GM12878 (cell line): ENCODE measurements at regions not wholly inside any gene's neighbourhood (a gene's known extent, or its start where the extent isn't known, plus 50 kb on each side); places are given as distances from the start of the nearest gene placed in this dataset.

Experiments used
- ATAC-seq: fragments of 200-7000 bp; cut with Tn5 transposase; 3 replicates; pipeline ENCODE4 v1.9.1; 2020; ENCODE audit warnings: mild to moderate bottlenecking, moderate library complexity
- BruUV-seq: library from RNA; stranded (reverse); fragments of 400-500 nt; replicated peaks from 2 replicates; lab custom pipeline; 2021; lab: Mats Ljungman, UMichigan
- CTCF ChIA-PET: fragments of 300-600 bp; sonication (Branson Sonifier 250); formaldehyde crosslinking; extraction: SDS; loops from one replicate; lab custom pipeline; 2021; ENCODE audit warnings: inconsistent platforms; lab: Yijun Ruan, JAX
- POLR2A ChIA-PET: fragments of 350-600 bp; formaldehyde crosslinking; extraction: SDS; loops from one replicate; lab custom pipeline; 2021; ENCODE audit warnings: inconsistent platforms; lab: Charles Lee
- RAD21 ChIA-PET: fragments of 300-600 bp; sonication (Branson Sonifier 250); formaldehyde crosslinking; loops from one replicate; lab custom pipeline; 2023; ENCODE audit warnings: antibody characterized with exemption; ENCODE audit not compliant: unreplicated experiment; lab: Charles Lee
- SMC1A ChIA-PET: fragments of 300-600 bp; sonication (Branson Sonifier 250); formaldehyde crosslinking; loops from one replicate; lab custom pipeline; 2023; ENCODE audit not compliant: unreplicated experiment, uncharacterized antibody; lab: Charles Lee
- DNase-seq: peaks from one replicate; pipeline ENCODE4 v3.0.0-alpha.2; 2011; ENCODE audit warnings: low read depth, low spot score
- FAIRE-seq: peaks from 3 replicates; lab custom pipeline; 2011; peaks lifted over from hg19 to GRCh38; lab: Jason Lieb, UNC
- H2AFZ ChIP-seq: 2 replicates; pipeline ENCODE4 v1.6.0; 2011; ENCODE audit warnings: low read depth, low read length, control low read depth; ENCODE audit not compliant: control insufficient read depth
- H3K27ac ChIP-seq: 2 replicates; pipeline ENCODE4 v1.5.1; 2011; ENCODE audit warnings: control low read depth; ENCODE audit not compliant: control insufficient read depth, insufficient read depth
- H3K27me3 ChIP-seq, 2 experiments: replicated peaks in 1 of 2; 2 replicates each; pipeline versions ENCODE4 v1.6.0 to v1.6.1; 2011; ENCODE audit warnings: low read length in 1 of 2; ENCODE audit not compliant: control insufficient read depth in 2 of 2, insufficient read depth in 2 of 2
- H3K36me3 ChIP-seq, 2 experiments: 2 replicates each; pipeline ENCODE4 v1.5.1; 2011; ENCODE audit warnings: low read length in 1 of 2; ENCODE audit not compliant: control insufficient read depth in 2 of 2, insufficient read depth in 2 of 2
- H3K4me1 ChIP-seq: 2 replicates; pipeline ENCODE4 v1.6.1; 2011; ENCODE audit warnings: mild to moderate bottlenecking, low read length, moderate library complexity, mixed read lengths; ENCODE audit not compliant: control insufficient read depth, insufficient read depth
- H3K4me2 ChIP-seq: 2 replicates; pipeline ENCODE4 v1.6.0; 2011; ENCODE audit warnings: control low read depth; ENCODE audit not compliant: control insufficient read depth, insufficient read depth
- H3K4me3 ChIP-seq: fragments of 200-600 bp; sonication (generic); 2 replicates; pipeline ENCODE4 v1.5.1; 2016
- H3K79me2 ChIP-seq: 2 replicates; pipeline ENCODE4 v1.6.0; 2011; ENCODE audit warnings: low read length; ENCODE audit not compliant: control insufficient read depth, insufficient read depth
- H3K9ac ChIP-seq: 2 replicates; pipeline ENCODE4 v1.8.0; 2011; ENCODE audit warnings: low read length, control low read depth, mixed read lengths; ENCODE audit not compliant: control insufficient read depth, insufficient read depth
- H3K9me3 ChIP-seq: replicated peaks from 3 replicates; pipeline ENCODE4 v1.5.1; 2011; ENCODE audit warnings: mild to moderate bottlenecking, low read length; ENCODE audit not compliant: control insufficient read depth, insufficient read depth
- H4K20me1 ChIP-seq: 2 replicates; pipeline ENCODE4 v1.6.0; 2011; ENCODE audit not compliant: control insufficient read depth, insufficient read depth
- FOXK2 ChIP-seq: fragments of 450-650 bp; IDR thresholded peaks from 2 replicates; pipeline ENCODE4 v1.6.1; 2017; ENCODE audit warnings: mild to moderate bottlenecking, moderate library complexity
- HDAC2 ChIP-seq: fragments of 200-600 bp; sonication (generic); IDR thresholded peaks from 2 replicates; pipeline ENCODE4 v1.6.1; 2017
- IRF4 ChIP-seq: IDR thresholded peaks from 2 replicates; pipeline ENCODE4 v1.6.1; 2011; ENCODE audit warnings: low read depth, low read length
- JUNB ChIP-seq: IDR thresholded peaks from 2 replicates; pipeline ENCODE4 v1.6.1; 2016; ENCODE audit warnings: antibody characterized with exemption, mild to moderate bottlenecking
- KDM1A ChIP-seq: fragments of 200-600 bp; sonication (generic); IDR thresholded peaks from 2 replicates; pipeline ENCODE4 v1.6.1; 2016; ENCODE audit warnings: borderline replicate concordance
- SMAD1 ChIP-seq: fragments of 450-650 bp; IDR thresholded peaks from 2 replicates; pipeline ENCODE4 v1.6.1; 2018; ENCODE audit warnings: mild to moderate bottlenecking, low read depth; ENCODE audit not compliant: partially characterized antibody
- TCF12 ChIP-seq: IDR thresholded peaks from 2 replicates; pipeline ENCODE4 v1.6.1; 2011; ENCODE audit warnings: low read depth, mild to moderate bottlenecking, low read length
- TCF7 ChIP-seq: IDR thresholded peaks from 2 replicates; pipeline ENCODE4 v1.6.1; 2014; ENCODE audit warnings: antibody characterized with exemption, borderline replicate concordance
- WGBS: methylation state at CpG from one replicate; pipeline ENCODE4 v1.1.6; 2016; ENCODE audit warnings: low lambda C conversion rate; ENCODE audit not compliant: insufficient replicate concordance, insufficient coverage; ENCODE audit errors: missing lambda C conversion rate; 5-methylcytosine and 5-hydroxymethylcytosine counted together
- in situ Hi-C: fragments of 300-500 bp; cut with MboI; formaldehyde crosslinking; loops from 9 replicates; pipeline ENCODE4 v1.14.3; 2018; ENCODE audit warnings: mixed read lengths
- intact Hi-C: fragments of 100-400 bp; cut with micrococcal nuclease; formaldehyde crosslinking; loops from one replicate; pipeline ENCODE4 v1.14.2; 2022; ENCODE audit not compliant: unreplicated experiment
- TF ChIP-seq, protein P1 (sequence below): fragments of 150-350 bp; IDR thresholded peaks from 2 replicates; pipeline ENCODE4 v1.6.1; 2014; ENCODE audit warnings: mild to moderate bottlenecking, low read depth, low read length
- TF ChIP-seq, protein P2 (sequence below): IDR thresholded peaks from 2 replicates; pipeline ENCODE4 v1.6.1; 2012; ENCODE audit warnings: improper control_type of control experiment, low read depth, low read length; ENCODE audit not compliant: insufficient replicate concordance
- TF ChIP-seq, protein P3 (sequence below): IDR thresholded peaks from 2 replicates; pipeline ENCODE4 v1.6.1; 2011; ENCODE audit warnings: low read depth, low read length, improper control_type of control experiment, borderline replicate concordance
- TF ChIP-seq, protein P4 (sequence below): IDR thresholded peaks from 2 replicates; pipeline ENCODE4 v1.6.1; 2012; ENCODE audit warnings: low read length, inconsistent platforms

DNA sequence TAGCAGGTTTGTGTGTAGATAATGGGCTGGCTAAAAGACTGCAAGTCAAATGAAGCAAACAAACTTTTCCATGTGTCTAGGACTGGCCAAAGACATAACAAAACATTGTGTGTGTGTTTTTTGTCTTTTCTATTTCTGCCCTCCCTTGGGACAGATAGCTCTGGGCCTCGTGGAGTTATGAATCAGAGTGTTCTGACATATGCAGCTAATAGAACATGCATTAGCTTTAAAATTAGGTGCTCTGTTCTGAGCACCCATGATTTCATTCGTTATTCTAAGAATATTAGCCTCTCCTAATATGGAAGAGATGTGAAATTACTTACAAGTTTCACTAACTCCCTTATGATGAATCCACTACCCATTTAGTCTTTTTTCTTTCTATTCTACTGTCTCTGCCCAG is 367.3 kb upstream of the PAPPA start:
- ChIA-PET SMC1A (no interaction called here), POLR2A (no interaction called here), CTCF (no interaction called here), RAD21 (no interaction called here)
- Histone ChIP-seq H3K9me3 (no peaks in the 10 kb centered on the region), H3K4me3 (no peak overlapping the region), H2AFZ (no peak overlapping the region), H3K36me3 (no peaks in the 10 kb centered on the region), H3K27me3 (no peaks in the 10 kb centered on the region), H3K4me2 (no peak overlapping the region), H3K4me1 (no peaks in the 10 kb centered on the region), H4K20me1 (no peaks in the 10 kb centered on the region), H3K27ac (no peak overlapping the region), H3K9ac (no peak overlapping the region), H3K79me2 (no peaks in the 10 kb centered on the region)
- TF ChIP-seq, protein P1, sequence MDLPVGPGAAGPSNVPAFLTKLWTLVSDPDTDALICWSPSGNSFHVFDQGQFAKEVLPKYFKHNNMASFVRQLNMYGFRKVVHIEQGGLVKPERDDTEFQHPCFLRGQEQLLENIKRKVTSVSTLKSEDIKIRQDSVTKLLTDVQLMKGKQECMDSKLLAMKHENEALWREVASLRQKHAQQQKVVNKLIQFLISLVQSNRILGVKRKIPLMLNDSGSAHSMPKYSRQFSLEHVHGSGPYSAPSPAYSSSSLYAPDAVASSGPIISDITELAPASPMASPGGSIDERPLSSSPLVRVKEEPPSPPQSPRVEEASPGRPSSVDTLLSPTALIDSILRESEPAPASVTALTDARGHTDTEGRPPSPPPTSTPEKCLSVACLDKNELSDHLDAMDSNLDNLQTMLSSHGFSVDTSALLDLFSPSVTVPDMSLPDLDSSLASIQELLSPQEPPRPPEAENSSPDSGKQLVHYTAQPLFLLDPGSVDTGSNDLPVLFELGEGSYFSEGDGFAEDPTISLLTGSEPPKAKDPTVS, result no peak
- TF ChIP-seq, protein P2, sequence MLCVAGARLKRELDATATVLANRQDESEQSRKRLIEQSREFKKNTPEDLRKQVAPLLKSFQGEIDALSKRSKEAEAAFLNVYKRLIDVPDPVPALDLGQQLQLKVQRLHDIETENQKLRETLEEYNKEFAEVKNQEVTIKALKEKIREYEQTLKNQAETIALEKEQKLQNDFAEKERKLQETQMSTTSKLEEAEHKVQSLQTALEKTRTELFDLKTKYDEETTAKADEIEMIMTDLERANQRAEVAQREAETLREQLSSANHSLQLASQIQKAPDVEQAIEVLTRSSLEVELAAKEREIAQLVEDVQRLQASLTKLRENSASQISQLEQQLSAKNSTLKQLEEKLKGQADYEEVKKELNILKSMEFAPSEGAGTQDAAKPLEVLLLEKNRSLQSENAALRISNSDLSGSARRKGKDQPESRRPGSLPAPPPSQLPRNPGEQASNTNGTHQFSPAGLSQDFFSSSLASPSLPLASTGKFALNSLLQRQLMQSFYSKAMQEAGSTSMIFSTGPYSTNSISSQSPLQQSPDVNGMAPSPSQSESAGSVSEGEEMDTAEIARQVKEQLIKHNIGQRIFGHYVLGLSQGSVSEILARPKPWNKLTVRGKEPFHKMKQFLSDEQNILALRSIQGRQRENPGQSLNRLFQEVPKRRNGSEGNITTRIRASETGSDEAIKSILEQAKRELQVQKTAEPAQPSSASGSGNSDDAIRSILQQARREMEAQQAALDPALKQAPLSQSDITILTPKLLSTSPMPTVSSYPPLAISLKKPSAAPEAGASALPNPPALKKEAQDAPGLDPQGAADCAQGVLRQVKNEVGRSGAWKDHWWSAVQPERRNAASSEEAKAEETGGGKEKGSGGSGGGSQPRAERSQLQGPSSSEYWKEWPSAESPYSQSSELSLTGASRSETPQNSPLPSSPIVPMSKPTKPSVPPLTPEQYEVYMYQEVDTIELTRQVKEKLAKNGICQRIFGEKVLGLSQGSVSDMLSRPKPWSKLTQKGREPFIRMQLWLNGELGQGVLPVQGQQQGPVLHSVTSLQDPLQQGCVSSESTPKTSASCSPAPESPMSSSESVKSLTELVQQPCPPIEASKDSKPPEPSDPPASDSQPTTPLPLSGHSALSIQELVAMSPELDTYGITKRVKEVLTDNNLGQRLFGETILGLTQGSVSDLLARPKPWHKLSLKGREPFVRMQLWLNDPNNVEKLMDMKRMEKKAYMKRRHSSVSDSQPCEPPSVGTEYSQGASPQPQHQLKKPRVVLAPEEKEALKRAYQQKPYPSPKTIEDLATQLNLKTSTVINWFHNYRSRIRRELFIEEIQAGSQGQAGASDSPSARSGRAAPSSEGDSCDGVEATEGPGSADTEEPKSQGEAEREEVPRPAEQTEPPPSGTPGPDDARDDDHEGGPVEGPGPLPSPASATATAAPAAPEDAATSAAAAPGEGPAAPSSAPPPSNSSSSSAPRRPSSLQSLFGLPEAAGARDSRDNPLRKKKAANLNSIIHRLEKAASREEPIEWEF, result no peak
- TF ChIP-seq, protein P3, sequence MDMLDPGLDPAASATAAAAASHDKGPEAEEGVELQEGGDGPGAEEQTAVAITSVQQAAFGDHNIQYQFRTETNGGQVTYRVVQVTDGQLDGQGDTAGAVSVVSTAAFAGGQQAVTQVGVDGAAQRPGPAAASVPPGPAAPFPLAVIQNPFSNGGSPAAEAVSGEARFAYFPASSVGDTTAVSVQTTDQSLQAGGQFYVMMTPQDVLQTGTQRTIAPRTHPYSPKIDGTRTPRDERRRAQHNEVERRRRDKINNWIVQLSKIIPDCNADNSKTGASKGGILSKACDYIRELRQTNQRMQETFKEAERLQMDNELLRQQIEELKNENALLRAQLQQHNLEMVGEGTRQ, result no peak
- no peak for TF ChIP-seq TCF7
- TF ChIP-seq JUNB, result no peak
- no peak for TF ChIP-seq SMAD1
- TF ChIP-seq TCF12, result no peak
- no peak for TF ChIP-seq KDM1A
- TF ChIP-seq HDAC2, result no peak
- no peak for TF ChIP-seq FOXK2
- no peak for TF ChIP-seq IRF4
- TF ChIP-seq, protein P4, sequence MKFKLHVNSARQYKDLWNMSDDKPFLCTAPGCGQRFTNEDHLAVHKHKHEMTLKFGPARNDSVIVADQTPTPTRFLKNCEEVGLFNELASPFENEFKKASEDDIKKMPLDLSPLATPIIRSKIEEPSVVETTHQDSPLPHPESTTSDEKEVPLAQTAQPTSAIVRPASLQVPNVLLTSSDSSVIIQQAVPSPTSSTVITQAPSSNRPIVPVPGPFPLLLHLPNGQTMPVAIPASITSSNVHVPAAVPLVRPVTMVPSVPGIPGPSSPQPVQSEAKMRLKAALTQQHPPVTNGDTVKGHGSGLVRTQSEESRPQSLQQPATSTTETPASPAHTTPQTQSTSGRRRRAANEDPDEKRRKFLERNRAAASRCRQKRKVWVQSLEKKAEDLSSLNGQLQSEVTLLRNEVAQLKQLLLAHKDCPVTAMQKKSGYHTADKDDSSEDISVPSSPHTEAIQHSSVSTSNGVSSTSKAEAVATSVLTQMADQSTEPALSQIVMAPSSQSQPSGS, result no peak
- FAIRE-seq (no peak), DNase-seq (no peak), ATAC-seq (no peak)
- in situ Hi-C loops (no loop called here), intact Hi-C loops (no loop called here)
- BruUV-seq, result no TSS peak
- WGBS, result 0% methylated on average over 2 of the region's 2 CpGs
